OCI-LY3 (cell line): ENCODE measurements at regions not wholly inside any gene's neighbourhood (a gene's known extent, or its start where the extent isn't known, plus 50 kb on each side); places are given as distances from the start of the nearest gene placed in this dataset.

Experiments
- H2AFZ ChIP-seq: fragments of 200-600, 300-600 bp; shearing (Covaris generic); 2 replicates; pipeline ENCODE4 v1.6.0; 2014; ENCODE audit warnings: antibody characterized with exemption, low read depth, low read length
- H3K27ac ChIP-seq: fragments of 200-600, 300-600 bp; sonication (generic); 2 replicates; pipeline ENCODE4 v1.5.1; 2014; ENCODE audit warnings: mild to moderate bottlenecking, low read length, moderate library complexity, mixed read lengths
- H3K27me3 ChIP-seq: fragments of 200-600, 300-600 bp; sonication (generic); 2 replicates; pipeline ENCODE4 v1.6.1; 2014; ENCODE audit warnings: low read depth, low read length, mixed read lengths
- H3K36me3 ChIP-seq: fragments of 200-600, 300-600 bp; sonication (generic); replicated peaks from 2 replicates; pipeline ENCODE3; 2014; ENCODE audit warnings: low read depth, low read length, mixed read lengths
- H3K4me1 ChIP-seq: fragments of 300-600, 200-600 bp; sonication (generic); 2 replicates; pipeline ENCODE4 v1.6.1; 2014; ENCODE audit warnings: low read length, mixed read lengths
- H3K4me2 ChIP-seq: fragments of 200-600, 300-600 bp; sonication (generic); 2 replicates; pipeline ENCODE4 v1.6.1; 2014; ENCODE audit warnings: low read length, mixed read lengths
- H3K4me3 ChIP-seq: fragments of 300-600, 200-600 bp; sonication (generic); 2 replicates; pipeline ENCODE4 v1.5.1; 2014; ENCODE audit warnings: antibody characterized with exemption, mild to moderate bottlenecking, low read length, moderate library complexity
- H3K79me2 ChIP-seq: fragments of 300-600, 200-600 bp; shearing (Covaris generic); 2 replicates; pipeline ENCODE4 v1.6.1; 2014; ENCODE audit warnings: mild to moderate bottlenecking, low read length, mixed read lengths
- H3K9ac ChIP-seq: fragments of 300-600, 200-600 bp; shearing (Covaris generic); 2 replicates; pipeline ENCODE4 v1.6.0; 2014; ENCODE audit warnings: mild to moderate bottlenecking, low read length, moderate library complexity
- H3K9me3 ChIP-seq: fragments of 200-600, 300-600 bp; shearing (Covaris generic); 2 replicates; pipeline ENCODE4 v1.6.1; 2014; ENCODE audit warnings: low read length, mixed read lengths; ENCODE audit not compliant: insufficient read depth
- H4K20me1 ChIP-seq: fragments of 200-600, 300-600 bp; sonication (generic); 2 replicates; pipeline ENCODE4 v1.6.1; 2016; ENCODE audit warnings: low read length, mixed read lengths; ENCODE audit not compliant: insufficient read depth
- EZH2phosphoT487 ChIP-seq: fragments of 200-600 bp; shearing (Covaris generic); IDR thresholded peaks from 2 replicates; pipeline ENCODE4 v1.6.1; 2018; ENCODE audit warnings: antibody characterized with exemption, mixed run types, low read depth
- TF ChIP-seq, protein P1 (sequence below): fragments of 200-600, 300-600 bp; sonication (generic); IDR thresholded peaks from 2 replicates; pipeline ENCODE4 v1.5.1; 2014; ENCODE audit warnings: antibody characterized with exemption, low read length, low read depth

DNA sequence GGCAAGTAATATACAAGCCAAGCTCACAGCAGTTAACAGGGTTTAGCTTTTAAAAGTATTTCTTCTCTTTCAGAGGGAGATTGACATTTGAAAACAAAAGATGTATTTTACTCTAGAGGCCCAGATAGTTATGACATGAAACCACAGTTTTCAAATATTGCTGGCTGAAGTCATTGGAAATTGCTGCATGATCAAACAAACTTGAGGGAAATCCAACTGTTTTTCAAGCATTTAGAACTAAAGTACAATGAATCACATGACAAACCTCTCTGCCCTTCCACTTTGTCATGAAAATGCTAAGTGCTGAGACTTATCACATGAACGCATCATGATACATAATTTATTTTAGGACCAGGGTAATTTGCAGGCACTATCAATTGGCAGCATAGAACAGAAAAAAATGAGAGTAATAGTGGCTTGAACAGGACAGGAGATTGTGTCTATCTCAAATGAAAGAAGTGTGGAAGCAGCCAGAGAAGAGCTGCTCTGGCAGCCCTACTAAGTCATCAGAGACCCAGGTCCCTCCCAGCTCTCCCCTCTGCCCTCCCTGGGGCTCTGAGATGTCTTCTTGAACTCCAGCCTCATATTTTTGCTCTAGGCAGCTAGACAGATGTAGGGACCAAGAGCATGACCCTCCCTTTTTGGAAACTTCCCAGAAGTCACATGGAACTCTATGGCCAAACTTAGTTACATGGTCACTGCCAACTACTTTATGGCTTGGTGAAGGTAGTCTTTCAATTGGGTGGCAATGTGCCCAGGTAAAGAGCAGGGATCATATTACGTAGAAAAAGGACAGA lies 90.1 kb upstream of the PELI2 start:
- Histone ChIP-seq H3K9ac (no peak overlapping the region), H3K27ac (no peak overlapping the region), H3K4me1 (no peaks in the 10 kb centered on the region), H4K20me1 (no peaks in the 10 kb centered on the region), H3K79me2 (no peaks in the 10 kb centered on the region), H3K4me2 (no peak overlapping the region), H3K36me3 (no peaks in the 10 kb centered on the region), H3K27me3 (peaks cover 44% of the 10 kb centered on the region), H2AFZ (no peak overlapping the region), H3K9me3 (no peaks in the 10 kb centered on the region), H3K4me3 (no peak overlapping the region)
- no peak for TF ChIP-seq EZH2phosphoT487
- TF ChIP-seq, protein P1, sequence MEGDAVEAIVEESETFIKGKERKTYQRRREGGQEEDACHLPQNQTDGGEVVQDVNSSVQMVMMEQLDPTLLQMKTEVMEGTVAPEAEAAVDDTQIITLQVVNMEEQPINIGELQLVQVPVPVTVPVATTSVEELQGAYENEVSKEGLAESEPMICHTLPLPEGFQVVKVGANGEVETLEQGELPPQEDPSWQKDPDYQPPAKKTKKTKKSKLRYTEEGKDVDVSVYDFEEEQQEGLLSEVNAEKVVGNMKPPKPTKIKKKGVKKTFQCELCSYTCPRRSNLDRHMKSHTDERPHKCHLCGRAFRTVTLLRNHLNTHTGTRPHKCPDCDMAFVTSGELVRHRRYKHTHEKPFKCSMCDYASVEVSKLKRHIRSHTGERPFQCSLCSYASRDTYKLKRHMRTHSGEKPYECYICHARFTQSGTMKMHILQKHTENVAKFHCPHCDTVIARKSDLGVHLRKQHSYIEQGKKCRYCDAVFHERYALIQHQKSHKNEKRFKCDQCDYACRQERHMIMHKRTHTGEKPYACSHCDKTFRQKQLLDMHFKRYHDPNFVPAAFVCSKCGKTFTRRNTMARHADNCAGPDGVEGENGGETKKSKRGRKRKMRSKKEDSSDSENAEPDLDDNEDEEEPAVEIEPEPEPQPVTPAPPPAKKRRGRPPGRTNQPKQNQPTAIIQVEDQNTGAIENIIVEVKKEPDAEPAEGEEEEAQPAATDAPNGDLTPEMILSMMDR = no peak

DNA sequence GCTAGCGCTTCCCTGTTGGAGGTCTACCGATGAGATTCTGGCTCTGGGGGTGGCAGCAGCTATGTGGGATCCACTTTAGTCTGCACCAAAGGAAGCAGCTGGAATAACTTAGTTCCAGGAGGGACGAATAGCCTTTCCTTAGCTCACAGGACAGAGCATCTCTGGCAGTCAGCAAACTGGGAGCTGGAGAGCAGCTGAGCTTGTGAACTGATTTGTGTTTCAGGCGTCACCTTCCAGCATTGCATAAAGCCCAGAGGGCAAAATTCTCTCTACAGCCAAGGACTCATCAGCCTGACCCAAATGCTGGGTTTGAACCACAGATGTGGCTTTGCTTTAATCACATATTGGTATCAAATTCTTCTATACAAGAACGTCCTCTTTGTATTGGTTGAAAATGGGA lies 81.9 kb upstream of the PELI2 start:
- TF ChIP-seq EZH2phosphoT487 = no peak
- TF ChIP-seq, protein P1 = no peak
- H3K36me3 ChIP-seq = no peaks in the 10 kb centered on the region
- no peak overlapping the region for H3K27ac ChIP-seq
- H3K79me2 ChIP-seq = no peaks in the 10 kb centered on the region
- no peak overlapping the region for H3K4me3 ChIP-seq
- no peak overlapping the region for H3K9ac ChIP-seq
- no peaks in the 10 kb centered on the region for H3K9me3 ChIP-seq
- H3K27me3 ChIP-seq = peaks cover 36% of the 10 kb centered on the region
- no peaks in the 10 kb centered on the region for H3K4me1 ChIP-seq
- no peaks in the 10 kb centered on the region for H4K20me1 ChIP-seq
- H3K4me2 ChIP-seq = no peak overlapping the region
- H2AFZ ChIP-seq = no peak overlapping the region

DNA sequence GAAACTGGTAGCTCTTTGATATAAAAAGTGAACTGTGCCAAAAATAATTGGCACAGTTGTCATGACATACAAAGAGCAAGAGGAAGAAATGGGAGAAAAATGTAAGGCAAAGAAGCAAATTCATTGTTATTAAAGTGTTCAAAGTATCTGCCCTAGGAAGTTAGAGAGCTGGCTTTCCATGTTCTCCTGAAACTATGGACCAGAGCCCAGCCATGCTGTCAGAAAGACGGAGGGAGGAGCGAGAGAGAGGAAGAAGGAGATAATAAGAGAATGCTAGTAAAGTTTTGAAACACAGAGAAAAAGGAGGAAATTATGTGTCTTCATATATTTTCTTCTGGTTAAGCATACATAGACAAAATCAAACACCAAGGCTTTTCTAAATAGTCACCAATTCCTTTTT lies 78.1 kb upstream of the PELI2 start:
- H2AFZ ChIP-seq = no peak overlapping the region
- H4K20me1 ChIP-seq = no peaks in the 10 kb centered on the region
- no peaks in the 10 kb centered on the region for H3K9me3 ChIP-seq
- TF ChIP-seq, protein P1 = no peak
- no peak for TF ChIP-seq EZH2phosphoT487
- H3K4me2 ChIP-seq = no peak overlapping the region
- H3K9ac ChIP-seq = no peak overlapping the region
- H3K27me3 ChIP-seq = peaks cover 41% of the 10 kb centered on the region; the same call in 1 of the 2 replicates
- H3K4me3 ChIP-seq = no peak overlapping the region
- no peaks in the 10 kb centered on the region for H3K79me2 ChIP-seq
- no peaks in the 10 kb centered on the region for H3K36me3 ChIP-seq
- no peaks in the 10 kb centered on the region for H3K4me1 ChIP-seq
- no peak overlapping the region for H3K27ac ChIP-seq

DNA sequence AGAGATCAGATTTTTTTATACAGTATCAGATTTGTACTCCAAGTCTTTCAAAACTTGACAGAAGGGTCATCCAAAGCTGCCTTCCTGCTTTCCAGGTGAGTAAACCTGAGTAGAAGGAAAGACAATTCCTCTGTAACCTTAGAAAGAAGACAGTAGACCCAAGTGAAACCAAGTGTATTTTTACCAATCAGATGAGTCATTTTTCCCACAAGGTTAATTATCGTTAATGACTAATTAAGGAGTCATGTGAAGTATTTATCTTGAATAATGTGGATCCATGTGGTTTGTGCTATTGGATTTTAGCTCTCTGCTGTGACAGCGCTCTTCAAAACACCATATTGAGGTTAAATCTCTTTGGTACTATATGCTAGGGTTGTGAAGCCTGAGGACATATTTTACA lies 74.0 kb upstream of the PELI2 start:
- Histone ChIP-seq H2AFZ (no peak overlapping the region), H3K27ac (no peak overlapping the region), H3K79me2 (no peaks in the 10 kb centered on the region), H3K4me1 (no peaks in the 10 kb centered on the region), H3K36me3 (no peaks in the 10 kb centered on the region), H3K27me3 (peaks cover 25% of the 10 kb centered on the region; the same call in 1 of the 2 replicates), H4K20me1 (no peaks in the 10 kb centered on the region), H3K9ac (no peak overlapping the region), H3K9me3 (no peaks in the 10 kb centered on the region), H3K4me3 (no peak overlapping the region), H3K4me2 (no peak overlapping the region)
- TF ChIP-seq EZH2phosphoT487 = no peak
- TF ChIP-seq, protein P1 = no peak
